Loucy (cell line): ENCODE measurements at regions not wholly inside any gene's neighbourhood (a gene's known extent, or its start where the extent isn't known, plus 50 kb on each side); places are given as distances from the start of the nearest gene placed in this dataset.

Experiments
- EZH2phosphoT487 ChIP-seq: fragments of 200-600 bp; IDR thresholded peaks from 2 replicates; pipeline ENCODE4 v1.6.1; 2018; ENCODE audit warnings: antibody characterized with exemption, mild to moderate bottlenecking, moderate library complexity, borderline replicate concordance
- TF ChIP-seq, protein P1 (sequence below): fragments of 200-600 bp; sonication (generic); conservative IDR thresholded peaks from 2 replicates; pipeline ENCODE4 v1.5.1; 2014; ENCODE audit warnings: mild to moderate bottlenecking, antibody characterized with exemption, low read length

- TF ChIP-seq, protein P1, sequence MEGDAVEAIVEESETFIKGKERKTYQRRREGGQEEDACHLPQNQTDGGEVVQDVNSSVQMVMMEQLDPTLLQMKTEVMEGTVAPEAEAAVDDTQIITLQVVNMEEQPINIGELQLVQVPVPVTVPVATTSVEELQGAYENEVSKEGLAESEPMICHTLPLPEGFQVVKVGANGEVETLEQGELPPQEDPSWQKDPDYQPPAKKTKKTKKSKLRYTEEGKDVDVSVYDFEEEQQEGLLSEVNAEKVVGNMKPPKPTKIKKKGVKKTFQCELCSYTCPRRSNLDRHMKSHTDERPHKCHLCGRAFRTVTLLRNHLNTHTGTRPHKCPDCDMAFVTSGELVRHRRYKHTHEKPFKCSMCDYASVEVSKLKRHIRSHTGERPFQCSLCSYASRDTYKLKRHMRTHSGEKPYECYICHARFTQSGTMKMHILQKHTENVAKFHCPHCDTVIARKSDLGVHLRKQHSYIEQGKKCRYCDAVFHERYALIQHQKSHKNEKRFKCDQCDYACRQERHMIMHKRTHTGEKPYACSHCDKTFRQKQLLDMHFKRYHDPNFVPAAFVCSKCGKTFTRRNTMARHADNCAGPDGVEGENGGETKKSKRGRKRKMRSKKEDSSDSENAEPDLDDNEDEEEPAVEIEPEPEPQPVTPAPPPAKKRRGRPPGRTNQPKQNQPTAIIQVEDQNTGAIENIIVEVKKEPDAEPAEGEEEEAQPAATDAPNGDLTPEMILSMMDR = no peak
- TF ChIP-seq EZH2phosphoT487 = no peak
These were observed 342.6 kb downstream of the MAN2A1 start for GRCh38 chr5:110032376-110032775.
